K562 (cell line): ENCODE measurements at regions not wholly inside any gene's neighbourhood (a gene's known extent, or its start where the extent isn't known, plus 50 kb on each side); places are given as distances from the start of the nearest gene placed in this dataset.

Experiments
- ATAC-seq: fragments of 200-7000 bp; cut with Tn5 transposase; 3 replicates; pipeline ENCODE4 v1.9.1; 2020; ENCODE audit warnings: moderate library complexity
- BruUV-seq: library from RNA; stranded (reverse); fragments of 400-500 nt; replicated peaks from 2 replicates; lab custom pipeline; 2021; lab: Mats Ljungman, UMichigan
- CTCF ChIA-PET: fragments of 300-600 bp; formaldehyde crosslinking; extraction: SDS; loops from one replicate; lab custom pipeline; 2021; ENCODE audit warnings: low intra/inter-chr PET ratio; lab: Yijun Ruan, JAX
- POLR2A ChIA-PET: fragments of 300-600, 350-650 bp; sonication (Branson Sonifier 250); formaldehyde crosslinking; extraction: SDS; loops from one replicate; lab custom pipeline; 2021; ENCODE audit warnings: antibody characterized with exemption, inconsistent platforms; lab: Yijun Ruan, JAX
- DNase-seq, 4 experiments: peaks; one replicate each; pipeline versions ENCODE4 v3.0.0 to v3.0.0-alpha.2; 2011 to 2018; ENCODE audit warnings: low spot score in 3 of 4, mixed read lengths in 3 of 4; ENCODE audit errors: extremely low read depth in 1 of 4
- FAIRE-seq: peaks from 2 replicates; lab custom pipeline; 2011; peaks lifted over from hg19 to GRCh38; lab: Jason Lieb, UNC
- H2AFZ ChIP-seq: 2 replicates; pipeline ENCODE4 v1.6.0; 2011; ENCODE audit warnings: low read depth, low read length, control low read depth, inconsistent platforms
- H3K27ac ChIP-seq: fragments of 200-600 bp; 3 replicates; pipeline ENCODE4 v1.8.0; 2011; ENCODE audit warnings: low read depth, mild to moderate bottlenecking, control low read depth, inconsistent platforms, low read length, moderate library complexity, mixed read lengths; ENCODE audit errors: extremely low read depth
- H3K27me3 ChIP-seq, 2 experiments: fragments of 300-600 bp in 1 of 2; 2 replicates in 1 of 2; 3 replicates in 1 of 2; pipeline versions ENCODE4 v1.6.0 to v1.8.0; 2011; ENCODE audit warnings: inconsistent platforms in 2 of 2, low read length in 2 of 2, mild to moderate bottlenecking in 1 of 2, mixed read lengths in 1 of 2, moderate library complexity in 1 of 2; ENCODE audit not compliant: control insufficient read depth in 2 of 2, insufficient read depth in 2 of 2
- H3K36me3 ChIP-seq: fragments of 300-600 bp; 3 replicates; pipeline ENCODE4 v1.8.0; 2011; ENCODE audit warnings: mild to moderate bottlenecking, low read length, inconsistent platforms; ENCODE audit not compliant: control insufficient read depth, insufficient read depth
- H3K4me1 ChIP-seq, 2 experiments: fragments of 200-600 bp in 1 of 2; replicated peaks in 1 of 2; 2 replicates in 1 of 2; 3 replicates in 1 of 2; pipeline versions ENCODE4 v1.5.1 to v1.8.0; 2011; ENCODE audit warnings: inconsistent platforms in 2 of 2, low read length in 2 of 2, mild to moderate bottlenecking in 1 of 2, mixed read lengths in 1 of 2, moderate library complexity in 1 of 2; ENCODE audit not compliant: control insufficient read depth in 2 of 2, insufficient read depth in 2 of 2
- H3K4me2 ChIP-seq: 2 replicates; pipeline ENCODE4 v1.6.1; 2011; ENCODE audit warnings: low read length, control low read depth, inconsistent platforms, mixed read lengths; ENCODE audit not compliant: insufficient read depth
- H3K4me3 ChIP-seq: fragments of 200-600 bp; sonication (generic), shearing (Covaris generic); 2 replicates; pipeline ENCODE4 v1.5.1; 2016; ENCODE audit warnings: control low read depth, inconsistent platforms
- H3K79me2 ChIP-seq: fragments of 200-600 bp; 3 replicates; pipeline ENCODE4 v1.8.0; 2011; ENCODE audit warnings: low read length, inconsistent platforms; ENCODE audit not compliant: control insufficient read depth, insufficient read depth
- H3K9ac ChIP-seq, 2 experiments: 2 replicates each; pipeline versions ENCODE4 v1.6.0 to v1.6.1; 2011; ENCODE audit warnings: low read depth in 2 of 2, low read length in 2 of 2, control low read depth in 1 of 2, inconsistent platforms in 1 of 2, mild to moderate bottlenecking in 1 of 2, mixed read lengths in 1 of 2; ENCODE audit not compliant: insufficient read depth in 1 of 2
- H3K9me1 ChIP-seq: one replicate; pipeline ENCODE4 v1.6.0; 2011; ENCODE audit warnings: inconsistent platforms, mild to moderate bottlenecking, low read length, moderate library complexity; ENCODE audit not compliant: control insufficient read depth, insufficient read depth
- H3K9me3 ChIP-seq: replicated peaks from 2 replicates; pipeline ENCODE4 v1.5.1; 2011; ENCODE audit warnings: low read depth, low read length, inconsistent platforms; ENCODE audit not compliant: control insufficient read depth, insufficient read depth
- H4K20me1 ChIP-seq: replicated peaks from 2 replicates; pipeline ENCODE4 v1.6.1; 2011; ENCODE audit warnings: low read length, inconsistent platforms, mixed read lengths; ENCODE audit not compliant: control insufficient read depth, insufficient read depth
- CREM ChIP-seq: IDR thresholded peaks from 2 replicates; pipeline ENCODE4 v1.6.1; 2014; ENCODE audit warnings: antibody characterized with exemption, low read depth
- DEAF1 ChIP-seq: fragments of 450-650 bp; formaldehyde crosslinking; IDR thresholded peaks from 2 replicates; pipeline ENCODE4 v1.4.0; 2020; ENCODE audit warnings: mild to moderate bottlenecking, moderate library complexity
- IRF9 ChIP-seq: fragments of 450-650 bp; IDR thresholded peaks from 2 replicates; pipeline ENCODE4 v1.6.1; 2016; ENCODE audit warnings: missing biosample characterization, missing genetic modification characterization
- KHSRP ChIP-seq: fragments of 450-650 bp; IDR thresholded peaks from 2 replicates; pipeline ENCODE4 v1.6.1; 2017
- MED1 ChIP-seq: sonication (generic); formaldehyde crosslinking; IDR thresholded peaks from 2 replicates; pipeline ENCODE4 v1.8.1; 2023; ENCODE audit warnings: missing genetic modification reagents, borderline replicate concordance
- NCOA6 ChIP-seq: fragments of 450-650 bp; IDR thresholded peaks from 2 replicates; pipeline ENCODE4 v1.6.1; 2017; ENCODE audit warnings: mild to moderate bottlenecking
- PURB ChIP-seq: sonication (generic); formaldehyde crosslinking; IDR thresholded peaks from 2 replicates; pipeline ENCODE4 v1.9.0; 2021; ENCODE audit warnings: low read depth, mild to moderate bottlenecking, missing genetic modification reagents
- RAD21 ChIP-seq, 2 experiments: fragments of 250-450 bp in 1 of 2; fragments of 450-650 bp in 1 of 2; sonication (Bioruptor Pico) in 1 of 2; formaldehyde crosslinking in 1 of 2; IDR thresholded peaks in 1 of 2; conservative IDR thresholded peaks in 1 of 2; 2 replicates each; pipeline versions ENCODE4 v1.4.0 to v1.8.0; 2020 to 2022; ENCODE audit warnings: mild to moderate bottlenecking in 2 of 2, moderate library complexity in 1 of 2
- TGIF2 ChIP-seq: sonication (generic); formaldehyde crosslinking; IDR thresholded peaks from 2 replicates; pipeline ENCODE4 v1.8.1; 2022; ENCODE audit warnings: mild to moderate bottlenecking, missing genetic modification reagents, moderate library complexity
- ZNF318 ChIP-seq, 2 experiments: fragments of 450-650 bp; IDR thresholded peaks; 2 replicates each; pipeline ENCODE4 v1.6.1; 2016; ENCODE audit warnings: mild to moderate bottlenecking in 2 of 2, borderline replicate concordance in 1 of 2, low read depth in 1 of 2, moderate library complexity in 1 of 2
- WGBS: fragments of 100-300 bp; shearing (Covaris generic); methylation state at CpG from one replicate; pipeline ENCODE4 v1.1.6; 2016; ENCODE audit warnings: low coverage, mixed read lengths; ENCODE audit not compliant: insufficient coverage; ENCODE audit errors: missing lambda C conversion rate; 5-methylcytosine and 5-hydroxymethylcytosine counted together
- in situ Hi-C: fragments of 300-500 bp; cut with MboI; formaldehyde crosslinking; loops from 4 replicates; pipeline ENCODE4 v1.15.0; 2018; ENCODE audit warnings: inconsistent platforms, mixed read lengths
- intact Hi-C: fragments of 100-400 bp; cut with micrococcal nuclease; formaldehyde crosslinking; loops from 2 replicates; pipeline ENCODE4 v1.14.2; 2022

GRCh38 chr2:35080231-35080910 is 1275.2 kb upstream of the CRIM1 start:
- TF ChIP-seq NCOA6: no peak
- TF ChIP-seq CREM: no peak
- no peak for TF ChIP-seq MED1 (CRISPR knock-in tag)
- no peak for TF ChIP-seq TGIF2 (CRISPR knock-in tag)
- TF ChIP-seq IRF9 (tag): no peak
- TF ChIP-seq KHSRP: no peak
- no peak for TF ChIP-seq DEAF1
- TF ChIP-seq ZNF318 (IDR thresholded peaks at IDR 0.05; ENCODE audit: borderline replicate concordance in 1 of 2, low read depth in 1 of 2): no peak
- TF ChIP-seq RAD21 (CRISPR knock-in tag; conservative IDR thresholded peaks at IDR 0.05 in 1 of 2, IDR thresholded peaks at IDR 0.05 in 1 of 2): no peak
- TF ChIP-seq PURB (CRISPR knock-in tag): no peak
- ChIA-PET POLR2A (no interaction called here), CTCF (no interaction called here)
- Histone ChIP-seq H3K4me2 (no peak overlapping the region), H3K9me1 (no peaks in the 10 kb centered on the region), H3K36me3 (no peaks in the 10 kb centered on the region), H3K27me3 (no peaks in the 10 kb centered on the region), H3K9ac (no peak overlapping the region), H2AFZ (no peak overlapping the region), H3K4me1 (no peaks in the 10 kb centered on the region), H3K79me2 (no peaks in the 10 kb centered on the region), H3K4me3 (no peak overlapping the region), H3K27ac (no peak overlapping the region), H4K20me1 (no peaks in the 10 kb centered on the region), H3K9me3 (no peaks in the 10 kb centered on the region; the same call in none of the 2 replicates)
- in situ Hi-C loops: no loop called here
- ATAC-seq (no peak), FAIRE-seq (no peak), DNase-seq (no peak)
- no TSS peak for BruUV-seq
- intact Hi-C loops: no loop called here
- WGBS: 0% methylated on average over 5 of the region's 5 CpGs
